ENCODE measurements at regions not wholly inside any gene's neighbourhood (a gene's known extent, or its start where the extent isn't known, plus 50 kb on each side); places are given as distances from the start of the nearest gene placed in this dataset.

DNA sequence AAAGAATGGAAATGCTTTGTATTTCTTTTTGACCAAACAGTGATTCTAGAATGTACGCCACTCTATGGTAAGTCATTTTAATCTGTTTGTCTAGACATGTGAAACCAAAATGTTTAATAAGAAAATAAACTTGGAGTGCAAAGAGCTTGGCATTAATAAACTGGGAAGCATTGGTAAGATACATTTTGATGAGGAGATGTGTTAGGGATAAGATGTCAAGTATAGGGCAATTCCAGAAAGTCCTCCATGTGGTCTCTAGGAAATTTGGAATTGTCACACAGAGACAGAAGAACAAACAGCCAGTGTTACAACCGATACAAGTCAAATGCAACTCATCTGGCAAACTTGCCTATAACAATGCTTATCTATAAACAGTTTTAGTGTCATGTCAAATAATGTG lies 410.7 kb upstream of the SEMA3A start:
- DNase-seq, result no peak
- no peak for TF ChIP-seq POLR2A (IDR thresholded peaks at IDR 0.05; ENCODE audit: low read length)
- no peak for TF ChIP-seq GATA1 (IDR thresholded peaks at IDR 0.05; ENCODE audit: low read depth, low read length)

DNA sequence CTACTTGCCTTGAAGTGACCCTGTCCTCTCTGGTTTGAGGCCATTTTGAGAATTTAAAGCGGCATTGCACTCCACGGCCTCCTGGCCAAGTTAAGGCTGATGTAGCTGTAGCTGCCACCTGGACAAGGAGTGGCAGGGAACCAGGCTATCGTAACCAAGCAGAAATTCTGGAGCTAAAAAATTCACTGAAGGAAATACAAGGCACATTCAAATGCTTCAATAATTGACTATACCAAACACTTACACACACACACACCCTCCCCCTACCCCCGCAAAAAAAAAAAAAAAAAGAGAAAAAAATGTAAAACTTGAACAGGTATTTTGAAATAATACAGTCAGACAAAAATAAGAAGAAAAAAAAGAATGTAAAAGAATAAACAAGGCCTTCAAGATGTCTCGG lies 409.0 kb upstream of the SEMA3A start:
- TF ChIP-seq GATA1 (IDR thresholded peaks at IDR 0.05; ENCODE audit: low read depth, low read length), result no peak
- TF ChIP-seq POLR2A (IDR thresholded peaks at IDR 0.05; ENCODE audit: low read length), result no peak
- DNase-seq, result no peak

DNA sequence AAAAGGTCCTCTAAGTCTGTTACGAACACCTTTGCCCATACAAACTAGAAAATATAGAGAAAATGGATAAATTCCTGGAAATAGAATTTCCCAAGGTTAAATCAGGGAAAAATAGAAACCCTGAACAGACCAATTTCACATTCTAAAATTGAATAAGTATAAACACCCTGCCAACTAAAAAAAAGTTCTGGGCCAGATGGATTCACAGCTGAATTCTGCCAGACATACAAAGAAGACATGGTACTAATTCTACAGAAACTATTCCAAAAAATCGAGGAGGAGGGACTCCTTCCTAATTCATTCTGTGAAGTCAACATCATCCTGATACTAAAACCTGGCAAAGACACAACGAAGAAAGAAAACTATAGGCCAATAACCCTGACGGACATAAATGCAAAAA lies 400.4 kb upstream of the SEMA3A start:
- no peak for TF ChIP-seq POLR2A (IDR thresholded peaks at IDR 0.05; ENCODE audit: low read length)
- TF ChIP-seq GATA1 (IDR thresholded peaks at IDR 0.05; ENCODE audit: low read depth, low read length), result no peak
- DNase-seq, result no peak

DNA sequence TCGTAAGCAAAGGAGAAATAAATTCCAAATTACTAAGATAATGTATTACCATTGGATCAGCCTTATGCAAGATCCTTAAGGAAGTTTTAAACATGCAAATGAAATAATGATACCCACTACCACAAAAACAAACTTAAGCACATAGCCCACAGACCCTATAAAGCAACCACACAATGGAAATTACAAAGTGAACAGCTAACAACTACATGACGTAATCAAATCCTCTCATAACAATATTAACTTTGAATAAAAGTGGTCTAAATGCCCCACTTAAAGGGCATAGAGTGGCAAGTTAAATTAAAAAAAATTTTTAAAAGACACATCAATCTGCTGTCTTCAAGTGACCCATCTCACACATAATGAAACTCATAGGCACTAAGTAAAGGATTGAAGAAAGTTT lies 397.3 kb upstream of the SEMA3A start:
- no peak for DNase-seq
- TF ChIP-seq POLR2A (IDR thresholded peaks at IDR 0.05; ENCODE audit: low read length) (no peak), GATA1 (IDR thresholded peaks at IDR 0.05; ENCODE audit: low read depth, low read length) (no peak)

DNA sequence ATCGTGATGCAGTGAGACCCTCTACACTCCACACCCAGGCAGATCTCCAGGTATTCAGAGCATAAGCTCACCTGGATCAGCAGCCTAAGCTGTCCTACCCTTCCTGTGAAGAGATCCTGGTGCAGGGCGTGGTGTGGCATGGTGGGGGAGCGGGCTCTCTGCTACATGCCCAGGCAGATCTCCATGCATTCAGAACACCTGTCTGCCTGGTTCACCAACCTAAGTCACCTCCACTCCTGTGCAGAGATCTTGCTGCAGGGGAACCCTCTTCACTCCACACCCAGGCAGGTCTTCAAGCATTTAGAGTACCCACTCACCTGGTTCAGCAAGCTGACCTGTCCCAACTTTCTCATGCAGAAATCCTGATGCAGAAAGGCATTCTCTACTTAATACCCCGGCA lies 394.4 kb upstream of the SEMA3A start:
- no peak for DNase-seq
- TF ChIP-seq POLR2A (IDR thresholded peaks at IDR 0.05; ENCODE audit: low read length), result no peak
- TF ChIP-seq GATA1 (IDR thresholded peaks at IDR 0.05; ENCODE audit: low read depth, low read length), result no peak

DNA sequence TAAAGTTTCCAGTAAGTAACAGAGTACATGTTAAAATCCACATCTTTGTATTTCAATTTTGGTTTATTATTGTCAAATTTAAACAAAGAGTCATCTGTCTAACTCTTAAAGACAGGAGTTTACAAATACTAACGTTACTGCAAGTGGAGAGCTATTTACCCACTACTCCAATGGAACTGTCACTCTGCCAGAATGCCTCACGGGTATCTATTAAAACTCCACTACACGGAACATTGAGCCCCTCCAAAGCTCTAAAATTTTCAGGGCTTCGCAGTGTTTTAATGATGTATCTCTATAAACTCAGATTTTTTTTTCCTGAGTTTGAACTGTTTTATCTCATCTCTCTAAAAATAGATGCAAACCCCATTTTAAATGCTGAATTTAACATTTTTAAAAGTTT lies 388.7 kb upstream of the SEMA3A start:
- TF ChIP-seq POLR2A (IDR thresholded peaks at IDR 0.05; ENCODE audit: low read length), result no peak
- TF ChIP-seq GATA1 (IDR thresholded peaks at IDR 0.05; ENCODE audit: low read depth, low read length), result no peak
- DNase-seq, result no peak

DNA sequence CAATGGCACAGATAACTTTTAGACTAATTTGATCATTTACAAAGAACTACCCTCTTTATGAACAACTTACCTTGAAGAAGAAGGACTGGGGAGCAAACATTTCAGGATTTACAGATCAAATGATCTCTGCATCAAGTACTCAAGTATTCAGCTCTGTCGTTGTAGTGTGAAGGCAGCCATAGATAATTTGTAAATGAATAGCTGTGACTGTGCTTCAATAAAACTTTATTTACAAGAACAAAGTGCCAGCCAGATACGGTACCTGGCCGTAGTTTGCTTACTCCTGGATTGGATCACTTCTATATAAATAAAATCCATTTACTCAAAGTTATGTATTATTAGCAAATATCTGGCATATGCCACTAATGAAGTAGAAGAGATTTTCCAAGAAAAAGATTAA lies 388.2 kb upstream of the SEMA3A start:
- TF ChIP-seq POLR2A (IDR thresholded peaks at IDR 0.05; ENCODE audit: low read length), result no peak
- no peak for TF ChIP-seq GATA1 (IDR thresholded peaks at IDR 0.05; ENCODE audit: low read depth, low read length)
- no peak for DNase-seq

DNA sequence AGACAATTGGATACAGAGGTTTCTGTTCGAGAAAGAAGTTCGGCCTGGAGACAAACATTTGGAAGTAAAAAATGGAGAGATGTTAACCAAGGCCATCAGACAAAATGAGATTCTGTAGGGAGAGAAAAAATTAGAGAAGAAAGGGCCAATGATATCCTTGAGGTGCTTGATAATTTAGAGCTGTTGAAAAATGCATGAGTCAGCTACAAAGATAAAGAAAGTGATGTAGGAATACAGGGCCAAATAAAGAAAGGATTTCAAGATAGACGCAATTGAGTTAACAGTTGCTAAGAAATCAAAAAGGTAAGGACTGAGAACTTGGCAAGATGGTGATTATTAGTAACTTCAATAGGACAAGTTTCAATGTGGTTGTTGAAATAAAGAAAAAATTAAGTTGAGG lies 384.2 kb upstream of the SEMA3A start:
- no peak for TF ChIP-seq GATA1 (IDR thresholded peaks at IDR 0.05; ENCODE audit: low read depth, low read length)
- TF ChIP-seq POLR2A (IDR thresholded peaks at IDR 0.05; ENCODE audit: low read length), result no peak
- DNase-seq, result no peak

DNA sequence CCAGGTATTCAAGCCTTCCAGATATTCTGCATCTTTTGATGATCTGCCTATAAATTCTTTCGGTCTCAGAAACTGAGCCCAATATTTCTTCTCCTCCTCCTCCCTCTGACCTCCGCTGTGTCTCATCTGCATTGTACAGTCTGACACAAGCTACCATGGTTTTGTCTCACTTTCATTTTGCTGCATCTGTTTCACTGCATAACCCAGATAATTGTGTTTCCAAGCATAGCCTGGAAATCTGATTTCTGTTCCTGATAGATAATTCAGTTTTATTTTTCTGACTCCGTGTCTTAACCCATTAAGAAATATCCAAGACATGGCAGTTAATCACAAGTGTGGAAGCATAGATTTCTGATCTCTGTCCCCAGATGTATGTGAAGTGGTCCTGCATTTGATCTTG lies 374.2 kb upstream of the SEMA3A start:
- DNase-seq, result no peak

DNA sequence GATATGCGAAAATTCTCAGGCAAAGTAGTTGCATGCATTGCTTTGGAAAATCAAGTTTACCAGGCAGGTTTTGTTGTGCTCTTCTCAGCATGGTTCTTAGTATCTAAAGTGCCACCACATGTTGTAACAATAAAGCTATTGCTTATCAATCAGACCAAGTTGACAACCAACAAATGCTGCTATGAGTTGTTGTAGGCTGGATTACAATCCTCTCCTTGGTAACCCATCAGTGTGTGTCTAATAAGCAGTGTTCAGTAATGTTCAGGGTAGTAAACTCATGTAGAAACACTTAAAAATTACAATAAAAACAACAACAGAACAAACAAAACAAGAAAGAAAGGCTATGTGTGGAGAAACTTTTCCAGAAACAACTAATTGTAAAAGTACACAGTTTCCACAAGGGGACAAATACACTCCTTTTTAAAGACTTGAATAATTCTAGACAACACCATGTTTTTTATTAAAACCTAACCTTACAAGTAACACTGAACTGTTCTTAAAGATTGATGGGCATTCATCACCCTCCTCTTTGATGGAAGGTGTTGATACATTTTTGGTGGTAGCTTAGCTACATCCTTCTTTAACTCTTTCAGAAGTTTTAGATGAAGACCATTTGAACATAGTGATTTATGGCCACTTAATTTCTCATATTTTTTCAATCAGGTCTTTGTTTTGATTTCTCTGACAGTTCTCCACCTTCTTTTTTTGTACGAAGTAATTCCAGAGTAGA lies 370.9 kb upstream of the SEMA3A start:
- DNase-seq, result no peak
- no peak for TF ChIP-seq POLR2A (IDR thresholded peaks at IDR 0.05; ENCODE audit: low read length)
- no peak for TF ChIP-seq GATA1 (IDR thresholded peaks at IDR 0.05; ENCODE audit: low read depth, low read length)

More for the DNA sequence above, 374.2 kb upstream of the SEMA3A start:
- TF ChIP-seq POLR2A (IDR thresholded peaks at IDR 0.05; ENCODE audit: low read length) (no peak), GATA1 (IDR thresholded peaks at IDR 0.05; ENCODE audit: low read depth, low read length) (no peak)

DNA sequence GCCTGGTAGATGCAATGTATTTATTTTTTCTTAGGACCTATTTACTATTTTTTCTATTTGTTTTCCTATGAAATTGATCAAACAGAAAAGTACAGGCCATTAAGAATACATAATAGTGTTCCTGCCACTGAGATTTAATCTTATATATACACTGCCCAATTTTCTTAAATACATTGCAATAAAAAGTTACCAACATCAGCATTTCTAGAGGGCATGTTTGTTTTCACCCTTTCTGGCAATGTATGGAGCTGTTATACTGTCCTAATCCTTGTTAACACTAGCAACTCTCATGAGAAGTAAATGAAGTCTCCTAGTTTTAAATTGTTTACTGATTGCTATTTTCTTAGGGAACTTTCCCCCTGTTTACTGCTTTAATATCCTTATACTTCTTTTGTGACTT lies 359.1 kb upstream of the SEMA3A start:
- no peak for TF ChIP-seq POLR2A (IDR thresholded peaks at IDR 0.05; ENCODE audit: low read length)
- TF ChIP-seq GATA1 (IDR thresholded peaks at IDR 0.05; ENCODE audit: low read depth, low read length), result no peak

DNA sequence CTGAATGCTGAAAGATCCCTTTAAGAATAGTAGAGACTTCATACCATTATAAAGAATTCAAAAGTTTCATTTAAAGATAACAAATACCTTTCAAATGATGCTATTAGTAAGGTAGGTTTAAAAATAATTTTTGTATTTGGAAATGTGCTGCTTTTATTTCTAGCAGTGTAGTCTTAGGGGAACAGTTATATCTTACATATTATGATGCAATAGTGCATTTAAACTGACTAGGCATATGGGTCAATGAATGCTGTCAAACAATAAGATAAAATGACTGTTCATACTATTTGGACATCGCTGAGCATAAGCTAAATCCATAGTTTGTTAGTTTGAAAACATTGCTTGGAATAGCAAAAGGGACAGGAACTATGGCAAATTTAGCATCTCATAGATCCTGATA lies 354.8 kb upstream of the SEMA3A start:
- DNase-seq, result no peak
- no peak for TF ChIP-seq GATA1 (IDR thresholded peaks at IDR 0.05; ENCODE audit: low read depth, low read length)
- no peak for TF ChIP-seq POLR2A (IDR thresholded peaks at IDR 0.05; ENCODE audit: low read length)

More for the DNA sequence above, 359.1 kb upstream of the SEMA3A start:
- DNase-seq, result no peak

DNA sequence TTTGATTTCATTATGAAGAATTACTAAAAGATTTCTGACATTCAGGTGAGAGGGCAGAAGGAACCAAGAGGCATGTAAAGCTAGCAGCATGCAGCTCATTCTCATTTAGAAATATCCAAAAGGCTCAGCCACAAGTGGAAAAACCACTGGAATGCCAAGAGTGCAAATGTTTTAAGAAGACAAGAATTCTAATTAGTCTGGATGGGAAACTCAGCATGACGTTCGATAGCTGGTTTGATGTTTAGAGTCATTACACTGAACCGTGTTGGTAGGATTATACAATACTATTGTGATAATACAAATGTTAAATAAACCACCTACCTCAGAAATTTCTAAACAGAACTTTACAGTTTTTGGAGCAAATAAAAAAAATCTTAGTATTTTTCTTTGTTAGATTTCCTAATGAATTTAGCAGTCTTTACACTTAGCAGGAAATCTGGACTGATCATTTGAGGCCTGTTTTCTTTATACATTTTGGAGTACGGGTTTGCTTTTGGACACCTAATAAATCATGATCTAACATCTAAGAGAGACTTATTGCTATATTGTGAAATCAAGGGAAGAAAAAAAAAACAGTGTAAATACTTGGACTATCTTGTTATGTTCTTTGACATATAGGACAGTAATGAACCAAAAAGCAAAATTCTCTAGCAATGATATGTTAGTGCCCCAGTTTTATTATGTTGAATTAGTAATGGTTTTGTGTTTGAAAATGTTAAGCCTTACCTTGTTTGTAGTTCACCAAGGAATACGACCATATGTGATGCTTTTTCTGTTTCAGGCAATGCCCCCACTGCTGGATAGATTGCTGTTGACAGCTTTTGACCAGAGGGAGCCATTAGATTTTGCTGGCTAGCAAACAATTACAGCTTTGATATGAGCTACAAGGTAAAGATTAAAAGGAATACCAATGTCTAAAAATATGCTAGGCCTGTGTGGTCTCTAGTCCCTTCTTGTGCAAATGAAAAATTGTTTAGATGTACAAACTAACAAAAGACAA lies 354.1 kb upstream of the SEMA3A start:
- DNase-seq, result no peak
- TF ChIP-seq POLR2A (IDR thresholded peaks at IDR 0.05; ENCODE audit: low read length) (no peak), GATA1 (IDR thresholded peaks at IDR 0.05; ENCODE audit: low read depth, low read length) (no peak)

DNA sequence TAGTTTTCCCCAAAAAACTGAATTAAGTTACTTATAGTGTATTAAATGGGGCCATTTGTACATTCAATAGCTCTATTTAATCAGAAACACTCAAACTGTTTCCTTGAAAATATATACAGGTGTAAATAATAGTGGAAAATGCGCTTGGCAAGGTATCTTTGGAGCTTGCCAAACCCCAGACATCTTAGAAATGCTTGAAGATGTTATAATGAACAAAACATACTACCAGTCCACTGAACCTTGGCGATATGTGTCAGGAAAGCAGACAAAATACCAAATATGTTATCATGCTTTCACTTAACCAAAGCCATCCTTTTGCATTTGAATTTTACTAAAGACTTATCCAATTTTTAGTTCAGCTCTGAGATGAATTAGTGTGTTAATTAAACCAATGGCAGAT lies 352.7 kb upstream of the SEMA3A start:
- TF ChIP-seq POLR2A (IDR thresholded peaks at IDR 0.05; ENCODE audit: low read length) (no peak), GATA1 (IDR thresholded peaks at IDR 0.05; ENCODE audit: low read depth, low read length) (no peak)
- DNase-seq, result no peak
